Psoas muscle (tissue), 7 donors: ENCODE measurements at regions not wholly inside any gene's neighbourhood (a gene's known extent, or its start where the extent isn't known, plus 50 kb on each side); places are given as distances from the start of the nearest gene placed in this dataset.
"Not testable (repeated sequence)": the region's sequence is repeated elsewhere in the genome, so short reads cannot be mapped to it uniquely, and the experiment has no call there.

ENCODE experiments used
- ATAC-seq, 4 donors: fragments of 200-7000 bp; cut with Tn5 transposase; one replicate each; pipeline ENCODE4 v1.9.1; 2020; ENCODE audit warnings: moderate library complexity in 3 of 4, mild to moderate bottlenecking in 2 of 4
- DNase-seq, 2 donors: peaks; one replicate each; pipeline ENCODE4 v3.0.0-alpha.2; 2020
- H3K27ac ChIP-seq: fragments of 200-600 bp; one replicate; pipeline ENCODE4 v1.8.0; 2022
- H3K27me3 ChIP-seq, 3 donors: fragments of 200-600 bp in 1 of 3; one replicate each; pipeline versions ENCODE4 v1.6.1 to v1.8.0; 2013 to 2022; ENCODE audit warnings: low read length in 2 of 3, mild to moderate bottlenecking in 2 of 3, moderate library complexity in 1 of 3; ENCODE audit not compliant: insufficient read depth in 3 of 3
- H3K36me3 ChIP-seq, 2 donors: fragments of 200-600 bp in 1 of 2; one replicate each; pipeline versions ENCODE4 v1.6.1 to v1.8.0; 2013 to 2022; ENCODE audit warnings: low read depth in 1 of 2, mild to moderate bottlenecking in 1 of 2, moderate library complexity in 1 of 2; ENCODE audit not compliant: insufficient read depth in 1 of 2
- H3K4me1 ChIP-seq: fragments of 200-600 bp; one replicate; pipeline ENCODE4 v1.8.0; 2022
- H3K4me3 ChIP-seq: fragments of 200-600 bp; one replicate; pipeline ENCODE4 v1.8.0; 2022; ENCODE audit warnings: mild to moderate bottlenecking
- H3K9me3 ChIP-seq: fragments of 200-600 bp; one replicate; pipeline ENCODE4 v1.8.0; 2022
- WGBS, 3 donors: extraction: QIAGEN DNeasy Blood & Tissue Kit; methylation state at CpG; one replicate each; pipeline versions ENCODE4 v1.1.6 to v1.1.7; 2013; 5-methylcytosine and 5-hydroxymethylcytosine counted together
- intact Hi-C, 2 donors: fragments of 100-400 bp; cut with DNase I; formaldehyde crosslinking; loops; one replicate each; pipeline versions ENCODE4 v1.11.0 to v1.14.2; 2022
- TF ChIP-seq, protein P1 (sequence below): fragments of 200-600 bp; IDR thresholded peaks from one replicate; pipeline ENCODE4 v1.8.0; 2022; ENCODE audit warnings: antibody characterized with exemption
- donor health status: healthy with polysubstance abuse.
- donor health status: DM: no; HTN: no; CAD: no; lungs with moderate emphysema.
- donor health status: Bipolar disorder and iron deficiency.
- donor health status: healthy.
- donor health status: DM: yes; HTN: yes; CAD: no.
- donor health status: DM: no; HTN: no; CAD: no.
- donor health status: DM: yes; HTN: yes; CAD: no.

- Histone ChIP-seq H3K27me3 (no peaks in the 10 kb centered on the region), H3K36me3 (no peaks in the 10 kb centered on the region), H3K9me3 (no peaks in the 10 kb centered on the region), H3K27ac (no peak overlapping the region), H3K4me1 (no peaks in the 10 kb centered on the region), H3K4me3 (no peak overlapping the region)
- TF ChIP-seq, protein P1, sequence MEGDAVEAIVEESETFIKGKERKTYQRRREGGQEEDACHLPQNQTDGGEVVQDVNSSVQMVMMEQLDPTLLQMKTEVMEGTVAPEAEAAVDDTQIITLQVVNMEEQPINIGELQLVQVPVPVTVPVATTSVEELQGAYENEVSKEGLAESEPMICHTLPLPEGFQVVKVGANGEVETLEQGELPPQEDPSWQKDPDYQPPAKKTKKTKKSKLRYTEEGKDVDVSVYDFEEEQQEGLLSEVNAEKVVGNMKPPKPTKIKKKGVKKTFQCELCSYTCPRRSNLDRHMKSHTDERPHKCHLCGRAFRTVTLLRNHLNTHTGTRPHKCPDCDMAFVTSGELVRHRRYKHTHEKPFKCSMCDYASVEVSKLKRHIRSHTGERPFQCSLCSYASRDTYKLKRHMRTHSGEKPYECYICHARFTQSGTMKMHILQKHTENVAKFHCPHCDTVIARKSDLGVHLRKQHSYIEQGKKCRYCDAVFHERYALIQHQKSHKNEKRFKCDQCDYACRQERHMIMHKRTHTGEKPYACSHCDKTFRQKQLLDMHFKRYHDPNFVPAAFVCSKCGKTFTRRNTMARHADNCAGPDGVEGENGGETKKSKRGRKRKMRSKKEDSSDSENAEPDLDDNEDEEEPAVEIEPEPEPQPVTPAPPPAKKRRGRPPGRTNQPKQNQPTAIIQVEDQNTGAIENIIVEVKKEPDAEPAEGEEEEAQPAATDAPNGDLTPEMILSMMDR, result no peak
- intact Hi-C loops, result no loop called here
- ATAC-seq, result no peak
- DNase-seq, result no peak
- 77 to 86% (median 83%) methylated on average over 3 of the region's 3 CpGs for WGBS, 3 donors
Measured at GRCh38 chr11:81802591-81802990, 931.1 kb downstream of the FAM181B start.

GRCh38 chr11:81792416-81792815, 941.2 kb downstream of the FAM181B start:
- H3K27me3 ChIP-seq, result no peaks in the 10 kb centered on the region
- no peaks in the 10 kb centered on the region for H3K4me1 ChIP-seq
- TF ChIP-seq, protein P1, result no peak
- H3K9me3 ChIP-seq, result no peaks in the 10 kb centered on the region
- intact Hi-C loops, result no loop called here
- no peak for DNase-seq
- no peak for ATAC-seq
- no peak overlapping the region for H3K27ac ChIP-seq
- 25 to 41% (median 37%) methylated on average over 4 of the region's 4 CpGs for WGBS, 3 donors
- no peaks in the 10 kb centered on the region for H3K36me3 ChIP-seq
- H3K4me3 ChIP-seq, result no peak overlapping the region

DNA sequence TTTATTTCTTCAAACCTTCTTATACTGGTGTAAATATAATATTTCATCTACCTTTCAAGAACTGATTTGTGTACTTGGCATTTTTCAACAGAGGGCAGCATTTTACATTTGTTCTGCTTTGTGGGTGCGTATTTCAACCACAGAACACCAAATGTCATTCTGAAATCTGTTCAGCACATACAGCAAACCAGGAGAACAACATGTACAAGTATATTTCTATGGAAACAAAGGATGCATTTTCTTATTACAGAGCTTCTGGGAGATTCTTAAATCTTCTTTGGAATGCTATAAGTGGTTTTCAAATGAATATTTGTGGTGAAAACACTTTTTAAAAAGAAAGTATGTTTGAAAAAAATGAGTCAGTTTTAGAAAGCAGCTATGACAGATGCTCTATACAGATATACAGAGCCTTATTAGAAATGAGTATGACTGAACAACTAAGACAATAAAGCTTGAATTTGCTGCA, 946.0 kb downstream of the FAM181B start:
- no peak for ATAC-seq
- intact Hi-C loops, result no loop called here
- WGBS, 3 donors, result 15 to 29% (median 23%) methylated on average over 1 of the region's 1 CpG
- H3K4me1 ChIP-seq, result no peaks in the 10 kb centered on the region
- DNase-seq, result no peak
- no peak overlapping the region for H3K4me3 ChIP-seq
- TF ChIP-seq, protein P1, result no peak
- no peaks in the 10 kb centered on the region for H3K36me3 ChIP-seq
- no peak overlapping the region for H3K27ac ChIP-seq
- no peaks in the 10 kb centered on the region for H3K27me3 ChIP-seq
- H3K9me3 ChIP-seq, result no peaks in the 10 kb centered on the region

GRCh38 chr11:81772166-81772565, 961.5 kb downstream of the FAM181B start:
- Histone ChIP-seq H3K4me3 (no peak overlapping the region), H3K36me3 (no peaks in the 10 kb centered on the region), H3K27me3 (no peaks in the 10 kb centered on the region), H3K4me1 (no peaks in the 10 kb centered on the region), H3K27ac (no peak overlapping the region), H3K9me3 (no peaks in the 10 kb centered on the region)
- no peak for DNase-seq
- intact Hi-C loops, result no loop called here
- 11 to 30% (median 25%) methylated on average over 3 of the region's 3 CpGs for WGBS, 3 donors
- TF ChIP-seq, protein P1, result no peak
- no peak for ATAC-seq

DNA sequence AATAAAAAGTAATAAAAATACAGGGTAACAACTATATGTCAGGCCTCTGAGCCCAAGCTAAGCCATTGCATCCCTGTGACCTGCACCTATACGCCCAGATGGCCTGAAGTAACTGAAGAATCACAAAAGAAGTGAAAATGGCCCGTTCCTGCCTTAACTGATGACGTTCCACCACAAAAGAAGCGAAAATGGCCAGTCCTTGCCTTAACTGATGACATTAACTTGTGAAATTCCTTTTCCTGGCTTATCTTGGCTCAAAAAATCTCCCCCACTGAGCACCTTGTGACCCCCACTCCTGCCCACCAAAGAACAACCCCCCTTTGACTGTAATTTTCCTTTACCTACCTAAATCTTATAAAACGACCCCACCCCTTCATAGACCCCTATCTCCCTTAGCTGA, 963.8 kb downstream of the FAM181B start:
- H3K27ac ChIP-seq, ATAC-seq, H3K4me1 ChIP-seq, DNase-seq, H3K36me3 ChIP-seq, H3K27me3 ChIP-seq, H3K9me3 ChIP-seq, H3K4me3 ChIP-seq, intact Hi-C loops: not testable (repeated sequence)
- 42 to 57% (median 49%) methylated on average over 5 of the region's 5 CpGs for WGBS, 3 donors
